ENCODE measurements at regions not wholly inside any gene's neighbourhood (a gene's known extent, or its start where the extent isn't known, plus 50 kb on each side); places are given as distances from the start of the nearest gene placed in this dataset.

- Histone ChIP-seq H3K36me3 (no peaks in the 10 kb centered on the region), H3K9me3 (no peaks in the 10 kb centered on the region), H3K27me3 (no peaks in the 10 kb centered on the region), H3K4me1 (peaks cover 0 to 3% (median 0%) of the 10 kb centered on the region in 9 donors), H3K27ac (no peak overlapping the region), H3K4me3 (no peak overlapping the region)
- intact Hi-C loops (cut with DNase I): no loop called here
- TF ChIP-seq CTCF (IDR thresholded peaks at IDR 0.05): no peak
- ATAC-seq (peak in 1 of 8 donors; percentile 23), DNase-seq (no peak)
- WGBS, 2 donors: 29 to 31% methylated on average over 9 of the region's 9 CpGs
Observed at GRCh38 chr3:94524102-94524919, 461.4 kb downstream of the NSUN3 start.

- no peaks in the 10 kb centered on the region for H3K27me3 ChIP-seq
- DNase-seq (peak in 1 of 2 donors; percentile 5), ATAC-seq (peak in 4 of 8 donors; percentile 58 to 85 (median 72))
- peaks cover 0 to 3% (median 0%) of the 10 kb centered on the region in 9 donors for H3K4me1 ChIP-seq
- 40 to 43% methylated on average over 6 of the region's 6 CpGs for WGBS, 2 donors
- no peaks in the 10 kb centered on the region for H3K36me3 ChIP-seq
- intact Hi-C loops (cut with DNase I): no loop called here
- H3K4me3 ChIP-seq: no peak overlapping the region
- no peak overlapping the region for H3K27ac ChIP-seq
- H3K9me3 ChIP-seq: no peaks in the 10 kb centered on the region
- peak in 8 of 9 donors; percentile 6 to 54 (median 42) for TF ChIP-seq CTCF (IDR thresholded peaks at IDR 0.05)
Observed at GRCh38 chr3:94525043-94525442, 462.2 kb downstream of the NSUN3 start.

- TF ChIP-seq CTCF (IDR thresholded peaks at IDR 0.05): no peak
- ATAC-seq: no peak
- Histone ChIP-seq H3K36me3 (no peaks in the 10 kb centered on the region), H3K27me3 (no peaks in the 10 kb centered on the region), H3K27ac (no peak overlapping the region), H3K4me1 (no peaks in the 10 kb centered on the region), H3K9me3 (no peaks in the 10 kb centered on the region), H3K4me3 (no peak overlapping the region)
- DNase-seq: no peak
- 91 to 96% methylated on average over 1 of the region's 1 CpG for WGBS, 2 donors
- intact Hi-C loops (cut with DNase I): no loop called here
Observed at GRCh38 chr3:94529816-94530215, 467.0 kb downstream of the NSUN3 start.

- Histone ChIP-seq H3K4me3 (no peak overlapping the region), H3K27me3 (no peaks in the 10 kb centered on the region), H3K27ac (no peak overlapping the region), H3K36me3 (no peaks in the 10 kb centered on the region), H3K9me3 (no peaks in the 10 kb centered on the region), H3K4me1 (no peaks in the 10 kb centered on the region)
- intact Hi-C loops (cut with DNase I): no loop called here
- no peak for DNase-seq
- TF ChIP-seq CTCF (IDR thresholded peaks at IDR 0.05): no peak
- WGBS, 2 donors: 82 to 87% methylated on average over 3 of the region's 3 CpGs
- no peak for ATAC-seq
Observed at GRCh38 chr3:94532951-94533350, 470.1 kb downstream of the NSUN3 start.

All from heart right ventricle (tissue), 16 donors.